Stomach (tissue), 8 donors: ENCODE measurements at regions not wholly inside any gene's neighbourhood (a gene's known extent, or its start where the extent isn't known, plus 50 kb on each side); places are given as distances from the start of the nearest gene placed in this dataset.

ENCODE experiments used
- DNase-seq, 2 donors: peaks; one replicate each; pipeline versions ENCODE4 v3.0.0 to v3.0.0-alpha.2; 2013 to 2019
- H3K27ac ChIP-seq, 5 donors: fragments of 200-600 bp in 4 of 5; sonication (generic) in 4 of 5; one replicate each; pipeline ENCODE4 v1.5.1; 2013 to 2019; ENCODE audit warnings: mild to moderate bottlenecking in 1 of 5, moderate library complexity in 1 of 5
- H3K27me3 ChIP-seq, 3 donors: fragments of 200-600 bp; sonication (generic); one replicate each; pipeline ENCODE4 v1.5.1; 2017 to 2019; ENCODE audit warnings: mixed run types in 1 of 3
- H3K36me3 ChIP-seq, 4 donors: fragments of 200-600 bp; sonication (generic); 1 replicate in 3 of 4; 2 replicates in 1 of 4; pipeline ENCODE4 v1.5.1; 2016 to 2019
- H3K4me1 ChIP-seq, 4 donors: fragments of 200-600 bp; sonication (generic); one replicate each; pipeline ENCODE4 v1.5.1; 2016 to 2019
- H3K4me3 ChIP-seq, 4 donors: fragments of 200-600 bp; sonication (generic) in 3 of 4; one replicate each; pipeline ENCODE4 v1.5.1; 2016 to 2019; ENCODE audit warnings: mild to moderate bottlenecking in 1 of 4
- H3K9me3 ChIP-seq, 4 donors: fragments of 200-600 bp; sonication (generic); one replicate each; pipeline ENCODE4 v1.5.1; 2016 to 2019
- EP300 ChIP-seq: sonication (generic); formaldehyde crosslinking; IDR thresholded peaks from one replicate; pipeline ENCODE4 v1.6.1; 2017; ENCODE audit warnings: antibody characterized with exemption
- POLR2A ChIP-seq, 4 donors: fragments of 450-650 bp; IDR thresholded peaks; one replicate each; pipeline ENCODE4 v1.6.1; 2016; ENCODE audit warnings: antibody characterized with exemption in 4 of 4, control low read depth in 2 of 4, mild to moderate bottlenecking in 1 of 4, moderate library complexity in 1 of 4
- POLR2AphosphoS5 ChIP-seq, 3 donors: sonication (generic); formaldehyde crosslinking; IDR thresholded peaks; one replicate each; pipeline ENCODE4 v1.6.1; 2016; ENCODE audit warnings: antibody characterized with exemption in 3 of 3
- WGBS, 5 donors: extraction: QIAGEN DNeasy Blood & Tissue Kit in 3 of 5; methylation state at CpG; one replicate each; pipeline versions ENCODE4 v1.1.5 to v1.1.7; 2013 to 2018; 5-methylcytosine and 5-hydroxymethylcytosine counted together
- intact Hi-C: fragments of 100-400 bp; cut with DNase I; formaldehyde crosslinking; loops from one replicate; pipeline ENCODE4 v1.15.1; 2023; ENCODE audit warnings: low total_unique reads
- small RNA-seq, 4 donors: library from RNA; depleted of rRNA; stranded (forward); fragments of <200 nt; gene quantifications; one replicate each; pipeline ENCODE3, GENCODE V24; 2016
- TF ChIP-seq, protein P1 (sequence below), 7 experiments: fragments of 450-650 bp in 4 of 7; fragments of 200-600 bp in 3 of 7; sonication (generic) in 3 of 7; IDR thresholded peaks; one replicate each; pipeline ENCODE4 v1.5.1; 2016 to 2019; ENCODE audit warnings: antibody characterized with exemption in 7 of 7, control low read depth in 2 of 7, mild to moderate bottlenecking in 1 of 7
- donor health status: healthy with polysubstance abuse.
- donor health status: Bipolar disorder and iron deficiency.
- donor health status: healthy.

DNA sequence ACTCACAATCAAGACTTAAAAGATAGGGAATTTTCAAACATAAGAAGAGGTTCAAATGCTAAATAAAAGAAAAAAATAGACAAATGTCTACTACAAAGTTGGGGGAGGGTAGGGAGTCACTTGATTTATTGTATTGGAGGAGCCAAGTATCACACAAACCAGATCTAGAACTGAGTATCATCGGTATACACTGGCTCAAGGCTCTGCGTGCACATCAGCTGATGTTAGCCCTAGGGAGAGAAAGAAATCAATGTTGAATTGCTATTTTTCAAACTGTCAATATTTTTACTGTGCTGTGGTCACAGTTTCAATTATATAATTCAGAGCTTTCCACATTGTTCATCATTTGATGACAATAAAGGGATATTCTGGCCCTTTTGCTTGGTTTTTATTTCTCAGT, 54.9 kb upstream of the RXFP2 start:
- Histone ChIP-seq H3K4me3 (no peak overlapping the region), H3K27ac (no peak overlapping the region), H3K36me3 (no peaks in the 10 kb centered on the region), H3K9me3 (peaks cover 0 to 5% (median 0%) of the 10 kb centered on the region in 4 donors), H3K27me3 (no peaks in the 10 kb centered on the region), H3K4me1 (no peaks in the 10 kb centered on the region)
- WGBS, 5 donors, result 83 to 90% (median 87%) methylated on average over 2 of the region's 2 CpGs
- TF ChIP-seq EP300 (no peak), POLR2A (IDR thresholded peaks at IDR 0.05) (no peak), POLR2AphosphoS5 (IDR thresholded peaks at IDR 0.05) (no peak)
- TF ChIP-seq, protein P1, sequence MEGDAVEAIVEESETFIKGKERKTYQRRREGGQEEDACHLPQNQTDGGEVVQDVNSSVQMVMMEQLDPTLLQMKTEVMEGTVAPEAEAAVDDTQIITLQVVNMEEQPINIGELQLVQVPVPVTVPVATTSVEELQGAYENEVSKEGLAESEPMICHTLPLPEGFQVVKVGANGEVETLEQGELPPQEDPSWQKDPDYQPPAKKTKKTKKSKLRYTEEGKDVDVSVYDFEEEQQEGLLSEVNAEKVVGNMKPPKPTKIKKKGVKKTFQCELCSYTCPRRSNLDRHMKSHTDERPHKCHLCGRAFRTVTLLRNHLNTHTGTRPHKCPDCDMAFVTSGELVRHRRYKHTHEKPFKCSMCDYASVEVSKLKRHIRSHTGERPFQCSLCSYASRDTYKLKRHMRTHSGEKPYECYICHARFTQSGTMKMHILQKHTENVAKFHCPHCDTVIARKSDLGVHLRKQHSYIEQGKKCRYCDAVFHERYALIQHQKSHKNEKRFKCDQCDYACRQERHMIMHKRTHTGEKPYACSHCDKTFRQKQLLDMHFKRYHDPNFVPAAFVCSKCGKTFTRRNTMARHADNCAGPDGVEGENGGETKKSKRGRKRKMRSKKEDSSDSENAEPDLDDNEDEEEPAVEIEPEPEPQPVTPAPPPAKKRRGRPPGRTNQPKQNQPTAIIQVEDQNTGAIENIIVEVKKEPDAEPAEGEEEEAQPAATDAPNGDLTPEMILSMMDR (IDR thresholded peaks at IDR 0.05), result no peak
- intact Hi-C loops, result no loop called here
- no peak for DNase-seq

DNA sequence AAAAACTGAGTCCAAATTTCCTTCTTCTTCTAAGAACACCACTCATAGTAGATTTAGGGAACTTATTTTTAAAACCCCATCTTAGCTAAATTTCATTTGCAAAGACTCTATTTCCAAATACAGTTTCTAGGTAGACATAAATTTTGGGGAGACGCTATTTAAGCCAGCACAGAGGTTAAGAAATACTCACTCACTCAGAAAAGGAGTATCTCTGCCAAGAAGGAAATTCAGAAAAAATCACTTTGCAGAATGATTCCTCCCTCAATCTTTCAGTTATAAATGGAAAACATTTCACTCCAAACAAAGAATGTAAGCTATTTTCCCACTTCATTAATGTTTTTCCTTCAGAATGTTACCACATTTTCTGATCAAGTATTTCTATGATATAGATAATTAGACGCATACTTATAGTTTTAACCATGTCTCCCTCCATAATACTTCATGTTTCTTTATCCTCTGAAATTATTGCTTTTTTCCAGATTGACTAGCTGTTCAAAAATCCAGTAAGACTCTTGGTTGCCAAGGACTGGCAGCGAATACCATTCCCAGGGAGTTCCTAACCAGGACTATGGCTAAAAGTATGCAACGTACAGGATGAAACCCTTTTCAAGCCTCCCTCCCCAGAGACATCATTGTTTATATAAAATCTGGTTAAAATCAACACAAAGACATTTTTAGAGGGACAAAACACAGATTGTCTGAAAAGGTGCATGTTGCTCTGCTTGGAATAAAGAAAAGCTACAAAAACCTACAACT, 52.5 kb upstream of the RXFP2 start:
- H3K27ac ChIP-seq, result no peak overlapping the region
- no peaks in the 10 kb centered on the region for H3K27me3 ChIP-seq
- TF ChIP-seq EP300 (no peak), POLR2AphosphoS5 (IDR thresholded peaks at IDR 0.05) (no peak), POLR2A (IDR thresholded peaks at IDR 0.05) (no peak)
- TF ChIP-seq, protein P1 (IDR thresholded peaks at IDR 0.05), result no peak
- no peaks in the 10 kb centered on the region for H3K36me3 ChIP-seq
- 57 to 79% (median 76%) methylated on average over 4 of the region's 4 CpGs for WGBS, 5 donors
- H3K4me3 ChIP-seq, result no peak overlapping the region
- peaks cover 0 to 5% (median 0%) of the 10 kb centered on the region in 4 donors for H3K9me3 ChIP-seq
- DNase-seq, result no peak
- no peaks in the 10 kb centered on the region for H3K4me1 ChIP-seq
- intact Hi-C loops, result no loop called here

Small RNAs in the stretch of these regions (small RNA-seq; reads per million reads assigned to genes)
- 0 reads per million in 4 donors for gene AL161616.1
